T1000 (cell line): ENCODE measurements at regions not wholly inside any gene's neighbourhood (a gene's known extent, or its start where the extent isn't known, plus 50 kb on each side); places are given as distances from the start of the nearest gene placed in this dataset.

ENCODE experiments used
- DNase-seq: peaks from one replicate; lab custom pipeline; 2025; ENCODE audit warnings: mixed read lengths; lab: John Stamatoyannopoulos, UW

DNA sequence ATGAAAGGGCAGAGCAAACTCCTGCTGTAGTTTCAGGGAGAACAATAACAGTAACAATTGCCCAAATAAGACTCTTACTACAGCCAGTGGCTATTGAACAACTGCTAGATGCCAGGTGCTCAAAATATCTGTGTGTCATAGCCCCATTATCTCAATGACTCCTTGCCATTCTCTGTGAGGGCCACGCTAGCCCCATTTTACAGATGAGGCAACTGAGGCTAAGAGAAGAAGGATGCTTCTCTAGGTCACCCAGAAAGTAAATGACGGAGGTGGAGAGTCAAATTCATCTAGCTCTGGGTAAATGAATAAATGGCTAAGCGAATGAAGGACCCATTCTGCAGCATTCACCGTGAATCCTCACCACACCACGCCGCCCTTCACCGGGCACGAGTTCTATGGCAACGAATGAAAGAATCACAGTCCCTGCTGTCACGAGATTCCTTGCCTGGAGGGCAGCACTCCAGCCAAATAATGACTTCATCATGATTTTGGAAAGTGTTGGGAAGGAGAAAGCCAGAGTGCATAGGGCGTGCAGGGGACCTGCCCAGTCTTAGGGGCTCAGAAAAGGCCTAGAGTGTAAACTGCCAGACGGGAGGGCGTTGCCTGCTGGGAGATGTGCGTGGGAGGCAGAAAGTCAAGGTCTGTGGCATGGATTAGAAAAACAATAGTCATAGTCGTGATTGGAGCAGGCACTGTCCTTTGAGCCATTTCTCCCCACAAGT, 147.2 kb downstream of the C9orf50 start:
- no peak for DNase-seq

DNA sequence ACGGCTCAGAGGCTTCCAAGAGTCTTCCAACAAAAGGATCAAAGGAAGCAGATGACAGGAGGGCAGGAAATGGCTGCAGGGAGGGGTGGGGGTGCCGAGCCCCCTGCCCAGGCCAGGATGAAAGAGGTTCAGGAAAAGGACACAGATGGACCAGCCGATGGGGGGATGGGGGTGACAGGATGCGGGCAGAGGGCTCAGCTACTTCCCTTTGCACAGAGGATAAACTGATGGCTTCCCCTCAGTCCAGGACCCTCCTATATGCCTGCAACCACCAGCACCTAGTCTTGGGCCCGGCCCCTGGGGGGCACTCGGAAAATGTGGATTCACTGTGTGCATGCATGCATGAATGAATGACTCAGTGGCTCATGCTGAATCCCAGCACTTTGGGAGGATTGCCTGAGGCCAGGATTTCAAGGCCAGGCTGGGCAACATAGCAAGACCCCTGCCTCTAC, 148.2 kb downstream of the C9orf50 start:
- no peak for DNase-seq

DNA sequence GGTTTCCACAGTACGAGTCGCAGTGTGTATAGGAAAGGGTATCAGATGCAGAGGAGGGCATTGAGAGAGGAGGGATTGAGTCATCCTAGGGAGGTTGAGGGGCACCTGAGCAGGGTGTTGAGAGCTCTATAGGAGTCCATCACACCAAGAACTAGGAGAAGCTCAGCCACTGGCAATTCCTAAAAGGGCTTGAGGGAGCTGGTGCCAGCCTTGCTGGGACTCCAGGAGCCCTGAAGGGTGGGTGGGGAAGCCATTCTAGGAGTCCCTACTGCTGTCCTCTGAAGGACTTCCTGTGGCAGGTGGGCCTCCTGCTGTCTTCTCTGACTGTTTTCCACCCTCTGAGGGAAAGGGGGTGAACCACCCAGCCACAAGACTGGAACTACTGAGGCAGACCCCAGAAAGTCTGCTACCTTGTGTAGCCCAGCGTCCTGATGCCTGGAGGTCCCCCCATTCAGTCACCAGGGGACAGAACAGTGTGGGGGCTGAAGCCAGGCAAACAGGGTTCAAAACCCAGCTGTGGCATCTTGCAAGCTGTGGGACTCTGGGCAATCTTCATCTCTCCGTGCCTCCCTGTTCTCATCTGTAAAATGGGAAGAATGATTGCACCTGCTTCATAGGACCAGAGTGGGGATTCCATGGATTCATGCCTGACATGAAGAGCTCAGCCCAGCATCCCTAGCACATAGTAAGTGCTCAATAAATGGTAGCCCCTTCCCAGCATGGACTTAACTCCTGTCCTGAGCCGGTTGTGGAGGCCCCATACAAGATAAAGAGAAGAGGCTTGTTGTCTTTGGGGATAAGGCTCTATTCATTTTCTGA, 149.5 kb downstream of the C9orf50 start:
- DNase-seq, result no peak

DNA sequence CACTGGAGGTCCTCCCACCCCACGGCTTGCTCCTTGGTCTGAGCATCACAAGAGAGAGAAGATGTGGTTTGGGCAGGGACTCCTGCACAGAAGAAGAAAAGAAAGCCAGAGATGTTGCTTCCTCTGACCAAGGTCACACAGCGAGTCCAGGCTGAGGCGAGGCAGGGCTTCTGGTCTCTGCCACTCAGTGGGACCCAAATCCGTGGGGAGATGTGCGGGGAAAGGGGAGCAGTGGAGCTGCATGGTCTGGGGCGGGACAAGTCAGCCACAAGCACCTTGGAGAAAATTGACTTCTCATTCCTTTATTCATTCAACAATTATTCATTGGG, 150.9 kb downstream of the C9orf50 start:
- DNase-seq, result no peak

DNA sequence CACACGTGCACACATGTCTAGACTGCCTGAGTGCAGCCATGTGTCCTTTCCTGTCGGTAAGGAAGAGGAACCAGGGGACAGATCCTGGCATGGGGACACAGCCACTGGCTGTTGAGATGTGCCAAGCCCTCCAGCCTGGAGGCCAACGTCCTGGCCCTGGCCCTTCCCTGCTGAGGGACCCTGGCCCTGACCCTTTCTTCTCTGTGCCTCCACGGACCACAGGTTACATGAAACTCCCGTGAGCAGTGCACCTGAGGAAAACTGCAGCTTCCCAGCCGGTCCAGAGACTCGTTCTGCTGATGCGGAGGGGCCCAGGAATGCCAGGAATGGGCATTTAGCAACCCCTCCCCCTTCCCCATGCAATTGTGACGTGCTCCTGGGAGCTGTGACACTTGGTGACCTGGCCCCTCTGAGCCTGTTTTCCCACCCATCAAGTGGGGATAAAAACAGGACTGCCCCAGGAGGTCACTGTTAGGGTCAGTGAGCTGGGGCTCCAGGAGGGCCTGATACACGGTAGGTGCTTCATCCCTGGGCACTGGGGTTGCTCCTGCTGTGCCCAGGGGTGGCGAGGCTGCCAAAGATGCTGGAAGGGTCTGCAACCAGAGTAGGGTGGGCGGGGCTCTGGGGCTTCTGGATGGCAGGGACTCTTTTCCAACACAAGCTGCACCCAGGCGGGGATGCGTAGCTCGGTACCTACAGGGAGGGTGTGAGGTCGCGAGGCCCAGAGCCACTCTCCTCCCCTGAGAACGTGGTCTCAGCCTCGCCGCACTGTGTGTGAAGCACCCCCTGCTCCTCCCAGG, 151.5 kb downstream of the C9orf50 start:
- DNase-seq, result no peak

DNA sequence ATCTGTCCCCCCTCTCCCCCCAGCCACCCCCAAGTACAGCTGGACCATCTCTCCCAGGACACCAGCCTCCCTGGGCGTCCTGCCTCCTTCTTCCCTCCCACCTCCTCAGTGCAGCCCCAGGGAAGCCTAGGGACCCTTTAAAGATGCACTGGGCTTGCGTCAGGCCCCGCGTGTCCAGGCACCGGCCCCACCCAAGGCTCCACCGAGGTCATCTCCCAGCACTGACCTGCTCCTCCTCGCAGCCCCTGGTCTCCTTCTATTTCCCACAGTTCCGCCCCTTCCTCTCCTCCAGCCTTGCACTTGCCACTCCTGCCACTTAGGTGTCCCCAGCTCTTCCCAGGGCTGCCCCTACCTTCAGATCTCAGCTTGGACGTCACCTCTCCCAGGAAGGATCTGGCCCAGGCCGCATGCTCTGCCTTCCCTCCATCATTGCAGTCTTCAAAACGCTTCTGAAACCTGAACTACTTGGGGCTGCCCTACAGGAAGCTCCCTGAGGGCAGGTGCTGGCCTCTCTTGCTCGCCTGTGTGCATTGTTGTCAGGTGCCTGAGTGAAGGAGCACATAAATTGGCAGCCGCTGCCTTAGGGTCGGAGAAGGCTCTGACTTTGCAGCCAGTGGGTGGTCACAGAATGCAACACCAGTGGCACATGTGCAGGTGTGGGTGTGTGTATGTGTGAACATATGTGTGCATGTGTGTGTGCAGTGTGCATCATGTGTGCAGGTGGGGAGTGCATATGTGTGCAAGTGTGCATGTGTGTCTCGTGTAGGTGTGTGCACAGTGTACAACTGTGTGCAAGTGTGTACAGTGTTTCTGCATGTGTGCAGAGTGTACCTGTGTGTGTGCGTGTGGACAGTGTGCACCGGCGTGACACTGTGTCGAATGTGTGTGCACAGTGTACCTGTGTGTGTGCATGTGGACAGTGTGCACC, 152.9 kb downstream of the C9orf50 start:
- DNase-seq, result no peak

DNA sequence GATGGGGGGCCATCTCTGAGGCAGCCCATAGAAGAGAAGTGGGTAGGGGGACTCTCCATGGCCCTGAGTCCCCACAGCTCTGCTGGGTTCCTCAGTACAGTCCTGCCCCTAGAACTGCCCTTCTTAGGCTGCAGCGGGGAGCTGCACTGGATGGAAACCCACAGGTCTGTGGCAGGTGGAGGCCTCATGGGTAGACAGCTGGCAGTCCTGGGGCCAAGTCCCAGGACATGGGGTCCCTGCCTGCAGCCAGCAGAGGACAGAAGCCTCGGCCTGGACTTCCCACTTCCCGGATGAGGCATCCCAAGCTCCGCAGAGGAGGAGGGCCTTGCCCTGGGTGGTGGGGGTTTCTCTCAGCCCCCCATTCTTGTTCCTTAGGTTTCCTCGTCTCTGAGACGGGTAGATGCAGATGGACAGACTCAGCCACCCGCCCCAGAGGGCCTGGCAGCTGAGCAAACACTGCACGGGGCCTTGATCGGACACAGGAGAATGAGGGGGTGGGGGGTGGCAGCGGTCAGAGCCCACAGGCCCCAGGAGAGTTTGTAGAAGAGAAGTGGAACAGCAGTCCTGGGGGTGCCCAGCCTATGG, 153.8 kb downstream of the C9orf50 start:
- DNase-seq, result no peak

DNA sequence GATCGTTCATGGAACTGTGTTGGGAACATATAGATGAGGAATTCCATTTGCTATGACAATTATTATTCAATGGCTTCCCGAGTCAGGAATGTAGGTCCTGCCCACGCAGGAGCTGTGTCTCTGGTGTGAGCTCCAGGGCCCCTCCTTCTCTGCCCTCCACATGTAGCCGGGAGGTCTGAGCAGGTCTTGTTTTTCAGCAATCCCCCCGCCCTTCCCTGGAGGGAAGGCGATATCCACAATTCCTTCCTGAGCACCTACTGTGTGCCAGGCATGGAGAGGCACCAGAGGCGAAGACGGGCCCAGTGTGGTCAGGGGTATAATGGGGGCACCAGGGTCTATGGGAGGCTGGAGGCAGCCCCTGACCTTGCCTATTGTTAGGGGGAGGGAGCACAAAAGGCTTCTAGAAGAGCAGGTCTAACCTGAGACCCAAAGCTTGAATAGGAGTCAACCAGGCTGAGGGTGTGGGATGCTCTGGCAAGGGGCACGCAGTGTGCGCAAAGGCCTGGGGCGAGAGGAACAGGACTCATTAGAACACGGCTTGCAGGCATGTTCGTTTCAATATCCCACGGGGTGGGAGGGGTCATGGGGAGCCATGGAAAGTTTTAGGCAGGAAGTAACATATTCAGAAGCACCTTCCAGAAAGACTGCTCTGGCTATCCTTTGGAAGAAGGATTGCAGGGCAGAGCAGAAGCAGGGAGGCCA, 154.9 kb downstream of the C9orf50 start:
- DNase-seq, result no peak

DNA sequence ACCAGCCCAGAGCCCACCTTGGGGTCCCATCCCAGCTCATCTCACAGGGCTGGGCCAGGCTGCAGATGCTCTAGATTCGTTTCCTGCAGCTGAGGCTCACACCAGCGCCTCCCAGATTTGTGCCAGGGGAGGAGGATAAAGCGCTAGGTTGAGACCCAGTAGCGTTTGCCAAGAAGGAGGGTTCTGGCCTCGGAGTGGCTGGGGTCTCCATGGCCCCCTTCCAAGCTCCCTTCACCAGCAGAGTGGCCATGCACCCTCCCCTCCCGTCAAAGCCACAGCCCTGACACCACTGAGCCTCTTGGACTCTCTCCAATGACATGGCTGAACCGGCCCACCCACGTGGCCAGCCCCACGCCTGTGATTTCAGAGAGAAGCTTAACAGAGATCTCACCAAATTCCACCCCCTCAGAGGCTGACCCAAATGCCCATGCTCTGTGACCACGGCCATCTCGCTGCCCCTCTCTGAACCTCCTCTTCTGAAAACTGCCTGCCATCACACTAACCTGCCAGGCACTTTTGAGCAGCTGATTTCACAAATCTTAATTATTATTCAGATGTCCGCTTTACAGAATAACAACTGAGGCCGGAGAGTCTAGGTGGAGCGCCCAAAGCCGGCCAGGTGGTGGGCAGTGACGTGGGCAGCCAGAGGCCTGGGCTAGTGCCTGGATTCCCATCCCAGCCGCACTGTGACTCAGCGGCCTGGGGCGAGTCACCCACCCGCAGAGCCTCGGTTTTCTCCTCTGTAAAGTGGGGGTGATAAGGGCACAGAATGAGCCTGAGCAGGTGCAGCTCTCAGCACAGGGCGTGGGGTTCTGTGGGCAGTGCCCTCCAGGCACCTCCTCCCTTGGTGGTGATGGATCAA, 155.7 kb downstream of the C9orf50 start:
- DNase-seq, result no peak

DNA sequence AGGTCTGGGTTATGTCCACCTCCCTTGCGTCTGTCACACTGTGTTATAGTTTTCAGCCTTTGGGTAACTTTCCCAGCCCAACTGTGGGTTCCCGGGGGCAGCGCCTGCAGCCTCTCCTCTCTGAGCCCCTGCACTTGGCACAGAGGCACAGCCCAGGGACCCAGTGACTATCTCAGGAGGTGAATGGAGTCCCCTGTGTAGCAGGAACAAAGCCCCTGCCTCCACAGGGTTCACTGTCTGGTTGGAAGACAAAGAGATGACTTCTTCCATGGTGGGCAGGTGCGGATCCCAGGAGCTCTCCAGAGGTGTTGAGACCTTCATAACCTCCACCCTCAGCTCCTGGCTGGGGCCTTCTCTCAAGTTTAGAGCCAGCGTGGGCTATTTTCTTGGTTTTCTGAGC, 156.9 kb downstream of the C9orf50 start:
- DNase-seq, result no peak

DNA sequence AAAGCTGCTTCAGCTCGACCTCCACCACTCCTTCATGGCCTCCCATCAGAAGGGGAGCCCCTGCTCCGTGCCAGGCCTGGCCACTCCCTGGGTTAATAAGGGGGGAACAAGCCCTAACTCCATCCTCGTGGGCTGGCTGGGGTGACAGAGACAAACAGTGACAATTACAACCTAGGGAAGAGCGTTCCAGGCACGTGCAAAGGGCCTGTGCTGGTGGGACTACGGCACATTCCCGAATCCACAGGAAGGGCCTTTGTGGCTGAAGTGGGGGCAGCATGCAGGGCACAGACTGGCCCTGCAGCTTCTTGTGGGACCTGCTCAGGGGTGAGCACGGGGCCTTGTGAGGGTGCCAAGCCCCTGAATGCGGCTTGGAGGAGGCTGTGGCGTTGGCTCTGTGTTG, 157.4 kb downstream of the C9orf50 start:
- no peak for DNase-seq

DNA sequence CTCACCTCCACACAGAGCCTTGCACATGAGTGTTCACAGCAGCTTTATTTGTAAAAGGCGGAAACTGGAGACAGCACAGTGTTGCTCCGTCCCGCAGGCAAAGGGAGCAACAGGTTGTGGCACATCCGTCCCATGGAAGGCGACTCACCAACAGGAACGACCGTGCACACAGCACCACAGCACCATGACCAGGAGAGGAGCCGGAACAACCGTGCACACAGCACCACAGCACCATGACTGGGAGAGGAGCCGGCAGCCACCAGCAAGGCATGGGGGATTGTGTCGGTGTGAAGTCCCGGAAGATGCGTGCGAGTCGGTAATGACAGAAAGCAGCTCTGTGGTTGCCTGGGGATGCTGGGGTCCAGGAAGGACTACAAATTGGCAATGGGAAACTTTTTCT, 158.5 kb downstream of the C9orf50 start:
- no peak for DNase-seq

DNA sequence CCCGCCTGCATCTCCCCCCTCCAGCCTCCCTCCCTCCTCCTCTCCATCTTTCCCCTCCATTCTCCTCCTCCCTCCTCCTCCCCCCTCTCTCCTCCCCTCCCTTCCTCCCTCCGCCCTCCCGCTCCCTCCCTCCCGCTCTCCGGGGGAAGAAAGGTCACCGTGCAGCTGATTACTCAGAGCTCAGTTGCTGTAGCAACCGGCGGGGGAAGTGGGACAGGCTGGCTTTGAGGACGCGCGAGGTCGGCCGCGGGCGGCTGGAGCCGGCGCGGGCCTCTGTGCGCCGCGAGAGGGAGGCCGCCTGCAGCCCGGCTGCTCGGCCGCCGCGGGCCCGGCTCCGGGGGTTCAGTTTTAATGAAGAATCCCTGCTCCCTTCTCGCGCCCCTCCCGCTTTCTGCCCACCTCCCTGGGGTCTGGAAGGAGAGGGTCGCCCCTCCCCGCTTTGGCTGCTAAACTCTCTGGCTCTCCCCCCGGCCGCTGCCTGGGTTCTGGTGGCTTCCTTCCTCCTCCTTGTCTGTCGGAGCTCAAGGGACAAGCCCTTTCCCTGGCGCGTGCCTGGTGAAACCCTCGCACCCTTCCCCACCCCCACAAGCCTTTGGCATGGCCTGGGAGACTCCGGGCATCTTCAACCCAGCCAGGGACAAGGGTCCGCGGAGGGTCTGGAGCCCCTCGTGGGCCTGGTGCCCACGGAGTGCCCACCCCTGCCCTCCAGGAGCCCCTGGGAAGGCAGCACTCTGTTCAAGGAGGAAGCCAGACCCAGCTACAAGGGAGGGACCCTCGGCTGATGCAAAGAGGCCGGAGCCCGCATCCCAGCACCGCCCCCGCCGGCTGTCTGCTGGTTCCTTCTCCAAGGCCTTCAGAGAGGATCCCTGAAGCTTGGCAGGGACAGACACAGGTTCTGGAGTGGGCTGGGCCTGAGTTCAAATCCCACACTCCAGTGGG, 160.3 kb downstream of the C9orf50 start:
- peak; percentile 86 for DNase-seq

DNA sequence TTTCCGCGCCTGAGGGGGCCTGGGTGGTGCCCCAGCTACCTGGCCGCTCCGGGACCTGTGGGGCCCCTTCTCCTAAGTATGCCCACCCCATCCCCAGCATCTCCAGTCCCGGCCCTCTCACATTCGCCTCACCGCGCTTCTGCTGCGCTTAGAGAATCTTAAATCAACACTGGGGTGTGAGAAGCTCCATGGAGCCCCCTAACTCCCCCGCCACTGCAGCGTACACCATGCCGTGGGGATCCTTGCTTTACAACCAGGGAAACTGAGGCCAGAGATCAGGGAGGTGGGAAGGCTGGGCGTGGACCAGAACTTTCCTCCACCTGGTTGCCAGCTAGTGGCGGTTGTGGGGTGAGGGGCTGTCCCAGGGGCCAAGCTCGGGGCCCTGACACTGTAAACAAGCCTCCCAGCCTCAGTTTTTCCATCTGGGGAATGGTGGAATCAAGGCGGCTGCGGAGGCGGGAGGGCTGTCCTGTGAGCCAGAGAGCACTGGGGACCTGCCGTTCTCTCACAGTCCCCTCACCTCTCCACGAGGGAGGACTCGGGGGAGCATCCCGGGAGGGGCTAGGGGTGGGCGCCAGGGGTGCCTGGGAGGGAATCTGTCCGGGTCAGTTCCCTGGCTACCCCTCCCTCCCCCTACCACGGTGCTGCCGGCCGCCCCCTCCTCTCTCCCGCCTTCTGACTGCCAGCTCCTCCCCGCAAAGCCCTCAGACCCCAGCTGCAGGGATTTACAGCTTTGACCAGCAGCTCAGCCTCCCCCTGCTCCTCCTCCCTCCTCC, 161.2 kb downstream of the C9orf50 start:
- no peak for DNase-seq

DNA sequence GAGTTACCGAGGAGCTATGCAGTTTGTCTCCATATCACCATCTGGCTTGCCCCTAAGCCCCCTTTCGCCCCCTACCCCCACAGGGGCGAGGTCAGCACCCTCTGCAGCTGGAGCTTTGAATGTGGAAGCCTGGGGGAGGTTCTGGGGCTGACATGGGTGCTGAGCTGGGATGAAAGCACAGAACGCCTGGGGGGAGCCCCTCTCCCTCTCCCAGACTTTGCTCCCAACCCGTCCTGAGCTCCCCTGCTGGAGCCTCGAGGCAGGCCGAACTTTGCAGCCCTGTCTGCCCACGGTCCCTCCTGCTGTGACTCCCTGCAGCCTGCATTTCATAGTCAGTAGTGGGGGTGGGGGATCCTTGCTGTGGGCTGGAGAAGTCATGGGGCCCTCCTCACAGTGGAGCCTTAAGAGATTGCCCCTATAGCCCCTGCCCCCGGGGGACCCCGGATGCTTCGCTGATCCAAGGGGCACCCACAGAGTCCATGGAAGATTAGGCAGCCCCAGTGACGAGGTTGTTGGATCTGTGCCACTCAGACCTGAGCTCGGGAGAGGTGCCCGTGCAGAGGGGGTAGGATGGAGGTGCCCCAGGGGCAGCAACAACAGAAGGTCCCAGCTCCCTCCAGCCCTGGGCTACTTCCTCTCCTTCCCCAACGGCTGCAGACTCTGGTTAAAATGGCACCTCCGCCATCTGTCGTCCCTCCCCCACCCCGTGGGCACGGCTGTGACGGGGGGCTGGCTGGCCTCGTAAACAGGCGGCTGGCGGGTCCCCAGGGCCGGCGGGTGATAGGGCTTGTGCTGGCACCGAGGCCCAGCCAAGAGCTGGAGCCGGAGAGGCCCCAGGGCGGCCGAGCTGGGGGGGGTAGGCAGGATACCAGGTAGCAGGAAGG, 162.0 kb downstream of the C9orf50 start:
- no peak for DNase-seq

DNA sequence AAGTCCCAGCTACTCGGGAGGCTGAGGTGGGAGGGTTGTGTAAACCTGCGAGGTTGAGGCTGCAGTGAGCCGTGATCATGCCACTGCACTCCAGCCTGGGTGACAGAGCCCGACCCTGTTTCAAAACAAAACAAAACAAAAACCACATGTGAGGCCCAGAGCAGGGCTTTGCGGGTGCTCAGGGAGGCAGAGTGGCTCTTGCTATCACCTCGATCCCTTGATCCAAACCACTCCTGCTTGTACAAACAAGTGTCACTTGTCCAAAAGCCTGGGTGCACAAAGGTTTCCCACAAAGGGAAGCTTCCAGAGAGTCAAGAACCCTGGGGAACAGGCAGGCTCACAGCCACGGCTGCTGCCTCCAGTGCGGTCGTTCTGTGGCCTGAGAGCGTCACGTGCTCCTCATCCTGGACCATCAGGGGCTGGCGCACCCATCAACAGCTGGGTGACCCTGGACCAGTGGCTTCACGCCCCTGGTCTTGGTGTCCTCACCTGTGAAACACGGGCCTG, 162.7 kb downstream of the C9orf50 start:
- no peak for DNase-seq
